Pancreas (tissue), 10 donors: ENCODE measurements at regions not wholly inside any gene's neighbourhood (a gene's known extent, or its start where the extent isn't known, plus 50 kb on each side); places are given as distances from the start of the nearest gene placed in this dataset.

ENCODE experiments used
- ATAC-seq, 4 donors: fragments of 200-7000 bp; cut with Tn5 transposase; one replicate each; pipeline versions ENCODE4 v1.8.0 to v1.9.1; 2020; ENCODE audit warnings: mild to moderate bottlenecking in 4 of 4, moderate library complexity in 4 of 4
- DNase-seq, 6 donors: peaks; one replicate each; pipeline ENCODE4 v3.0.0-alpha.2; 2020
- FAIRE-seq: peaks from 2 replicates; lab custom pipeline; 2012; peaks lifted over from hg19 to GRCh38; lab: Jason Lieb, UNC
- H3K27ac ChIP-seq, 4 donors: fragments of 200-600 bp; sonication (generic); 1 replicate in 3 of 4; 2 replicates in 1 of 4; pipeline versions ENCODE4 v1.5.0 to v1.8.0; 2020
- H3K27me3 ChIP-seq, 4 donors: fragments of 200-600 bp; one replicate each; pipeline ENCODE4 v1.8.0; 2021
- H3K36me3 ChIP-seq, 3 donors: fragments of 200-600 bp; sonication (generic) in 1 of 3; one replicate each; pipeline versions ENCODE4 v1.5.0 to v1.8.0; 2020 to 2021
- H3K4me1 ChIP-seq, 3 donors: fragments of 200-600 bp; one replicate each; pipeline ENCODE4 v1.8.0; 2021
- H3K4me3 ChIP-seq, 4 donors: fragments of 200-600 bp; sonication (generic) in 2 of 4; one replicate each; pipeline versions ENCODE4 v1.5.0 to v1.8.0; 2020 to 2021
- H3K9me3 ChIP-seq, 4 donors: fragments of 200-600 bp; one replicate each; pipeline ENCODE4 v1.8.0; 2021
- WGBS, 2 donors: extraction: QIAGEN DNeasy Blood & Tissue Kit; methylation state at CpG; one replicate each; pipeline ENCODE4 v1.1.7; 2013; 5-methylcytosine and 5-hydroxymethylcytosine counted together
- intact Hi-C, 3 donors: fragments of 100-400 bp; cut with DNase I; formaldehyde crosslinking; loops; one replicate each; pipeline versions ENCODE4 v1.11.1 to v1.14.2; 2022
- TF ChIP-seq, protein P1 (sequence below), 4 donors: fragments of 200-600 bp; sonication (generic) in 3 of 4; IDR thresholded peaks; one replicate each; pipeline versions ENCODE4 v1.5.0 to v1.8.0; 2021; ENCODE audit warnings: antibody characterized with exemption in 4 of 4
- donor health status: healthy with polysubstance abuse.
- donor health status: DM: no; HTN: no; CAD: no; lungs with moderate emphysema.
- donor health status: DM: no; HTN: no; CAD: no.
- donor health status: control.
- donor health status: control.
- donor health status: Bipolar disorder and iron deficiency.
- donor health status: DM: yes; HTN: yes; CAD: no.
- donor health status: DM: no; HTN: no; CAD: no.
- donor health status: DM: no; HTN: no; CAD: no.
- donor health status: DM: yes; HTN: yes; CAD: no.

DNA sequence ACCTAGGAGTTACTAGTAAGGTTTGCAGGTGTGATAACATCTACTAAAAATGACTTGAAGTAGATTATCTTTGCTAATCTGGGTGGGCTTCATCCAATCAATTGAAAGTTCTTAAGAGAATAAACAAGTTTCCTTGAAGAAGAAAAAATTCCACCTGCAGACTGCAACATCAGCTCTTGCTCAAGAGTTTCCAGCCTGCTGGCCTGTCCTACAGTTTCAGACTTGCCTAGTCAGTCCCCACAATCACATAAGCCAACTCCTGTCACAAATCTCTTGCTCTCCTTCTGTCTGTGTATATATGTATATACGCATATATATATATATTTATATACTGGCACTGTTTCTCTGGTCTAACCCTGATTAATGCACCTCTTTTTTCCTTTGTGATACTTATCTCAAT is 67.3 kb upstream of the ITM2B start:
- FAIRE-seq = no peak
- Histone ChIP-seq H3K9me3 (no peaks in the 10 kb centered on the region), H3K27ac (no peak overlapping the region), H3K4me1 (peaks cover 0 to 5% (median 0%) of the 10 kb centered on the region in 3 donors), H3K27me3 (no peaks in the 10 kb centered on the region), H3K36me3 (no peaks in the 10 kb centered on the region), H3K4me3 (no peak overlapping the region)
- intact Hi-C loops = no loop called here
- TF ChIP-seq, protein P1, sequence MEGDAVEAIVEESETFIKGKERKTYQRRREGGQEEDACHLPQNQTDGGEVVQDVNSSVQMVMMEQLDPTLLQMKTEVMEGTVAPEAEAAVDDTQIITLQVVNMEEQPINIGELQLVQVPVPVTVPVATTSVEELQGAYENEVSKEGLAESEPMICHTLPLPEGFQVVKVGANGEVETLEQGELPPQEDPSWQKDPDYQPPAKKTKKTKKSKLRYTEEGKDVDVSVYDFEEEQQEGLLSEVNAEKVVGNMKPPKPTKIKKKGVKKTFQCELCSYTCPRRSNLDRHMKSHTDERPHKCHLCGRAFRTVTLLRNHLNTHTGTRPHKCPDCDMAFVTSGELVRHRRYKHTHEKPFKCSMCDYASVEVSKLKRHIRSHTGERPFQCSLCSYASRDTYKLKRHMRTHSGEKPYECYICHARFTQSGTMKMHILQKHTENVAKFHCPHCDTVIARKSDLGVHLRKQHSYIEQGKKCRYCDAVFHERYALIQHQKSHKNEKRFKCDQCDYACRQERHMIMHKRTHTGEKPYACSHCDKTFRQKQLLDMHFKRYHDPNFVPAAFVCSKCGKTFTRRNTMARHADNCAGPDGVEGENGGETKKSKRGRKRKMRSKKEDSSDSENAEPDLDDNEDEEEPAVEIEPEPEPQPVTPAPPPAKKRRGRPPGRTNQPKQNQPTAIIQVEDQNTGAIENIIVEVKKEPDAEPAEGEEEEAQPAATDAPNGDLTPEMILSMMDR (IDR thresholded peaks at IDR 0.05) = no peak
- no peak for DNase-seq
- no peak for ATAC-seq
- 92 to 97% methylated on average over 1 of the region's 1 CpG for WGBS, 2 donors

DNA sequence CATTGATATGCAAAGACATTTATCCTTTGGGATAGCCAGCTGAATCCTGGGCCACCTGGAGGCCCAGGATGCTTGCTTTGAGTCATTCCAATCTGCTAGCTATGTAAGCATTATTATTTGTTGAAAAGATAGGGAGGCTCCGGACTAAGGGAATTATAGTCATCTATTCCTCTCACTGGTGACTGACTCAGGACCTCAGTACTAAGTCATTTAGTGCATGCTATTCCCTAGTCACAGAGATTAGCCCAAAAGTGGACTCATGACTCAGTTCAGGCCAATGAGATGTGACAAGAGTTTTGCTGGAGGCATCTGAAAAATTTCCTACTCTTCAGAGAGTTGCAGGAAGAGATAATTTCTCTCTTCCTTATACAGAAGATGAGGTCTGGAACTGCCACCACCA is 67.9 kb upstream of the ITM2B start:
- 49 to 69% methylated on average over 1 of the region's 1 CpG for WGBS, 2 donors
- FAIRE-seq = no peak
- intact Hi-C loops = no loop called here

DNA sequence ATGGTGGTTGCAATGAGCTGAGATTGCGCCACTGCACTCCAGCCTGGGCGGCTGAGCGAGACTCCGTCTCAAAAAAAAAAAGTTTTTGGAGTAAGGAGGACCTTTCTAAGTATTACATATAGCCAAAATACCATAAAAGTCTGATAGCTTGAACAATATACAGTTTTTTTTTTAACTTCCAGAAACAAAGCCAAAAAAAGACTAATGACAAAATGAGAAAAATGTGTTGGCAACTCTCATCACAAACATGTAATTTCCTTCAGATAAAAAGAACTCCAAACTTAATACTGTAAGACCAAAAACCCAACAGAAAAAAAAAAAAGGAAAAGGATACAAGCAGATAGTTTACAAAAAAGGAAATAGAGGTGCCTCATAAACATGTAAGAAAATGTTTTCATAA is 68.2 kb upstream of the MED4 start:
- H3K36me3 ChIP-seq = no peaks in the 10 kb centered on the region
- TF ChIP-seq, protein P1 (IDR thresholded peaks at IDR 0.05) = no peak
- peak overlapping the region in 1 of 4 donors; percentile 50 for H3K27ac ChIP-seq
- H3K9me3 ChIP-seq = no peaks in the 10 kb centered on the region
- ATAC-seq = no peak
- H3K27me3 ChIP-seq = no peaks in the 10 kb centered on the region
- no peak for FAIRE-seq
- H3K4me3 ChIP-seq = no peak overlapping the region
- peaks cover 0 to 8% (median 0%) of the 10 kb centered on the region in 3 donors for H3K4me1 ChIP-seq
- DNase-seq = no peak
- intact Hi-C loops = no loop called here
- WGBS, 2 donors = 86 to 92% methylated on average over 4 of the region's 4 CpGs

More for the DNA sequence above, 67.9 kb upstream of the ITM2B start:
- no peak overlapping the region for H3K27ac ChIP-seq
- H3K4me3 ChIP-seq = no peak overlapping the region
- ATAC-seq (no peak), DNase-seq (no peak)
- H3K27me3 ChIP-seq = no peaks in the 10 kb centered on the region
- H3K4me1 ChIP-seq = peaks cover 0 to 5% (median 0%) of the 10 kb centered on the region in 3 donors
- TF ChIP-seq, protein P1 (IDR thresholded peaks at IDR 0.05) = no peak
- H3K9me3 ChIP-seq = no peaks in the 10 kb centered on the region
- H3K36me3 ChIP-seq = no peaks in the 10 kb centered on the region

DNA sequence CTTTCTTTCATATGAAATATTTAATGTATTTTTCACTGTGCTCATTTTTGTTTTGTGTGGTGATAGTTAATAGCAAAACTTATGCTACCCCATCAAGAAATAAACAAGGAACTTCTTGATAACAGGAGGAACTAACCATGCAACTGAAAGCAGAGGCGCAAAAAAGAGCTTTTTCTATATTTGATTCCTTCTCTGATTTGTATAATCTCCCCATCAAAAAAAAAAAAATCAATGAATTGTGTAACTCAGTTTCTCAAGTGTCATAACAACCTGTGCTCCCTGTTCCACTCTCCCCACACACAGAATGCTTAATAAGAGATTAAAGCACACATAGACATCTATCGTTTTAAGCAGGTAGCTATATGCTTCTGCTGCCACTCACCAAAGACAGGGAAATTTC is 67.3 kb upstream of the MED4 start:
- Histone ChIP-seq H3K9me3 (no peaks in the 10 kb centered on the region), H3K4me1 (peaks cover 0 to 11% (median 0%) of the 10 kb centered on the region in 3 donors), H3K36me3 (no peaks in the 10 kb centered on the region), H3K27me3 (no peaks in the 10 kb centered on the region), H3K4me3 (no peak overlapping the region), H3K27ac (peak overlapping the region in 2 of 4 donors; percentile 50 to 55)
- WGBS, 2 donors = 78 to 91% methylated on average over 2 of the region's 2 CpGs
- peak in 1 of 4 donors; percentile 7 for ATAC-seq
- FAIRE-seq = no peak
- intact Hi-C loops = no loop called here
- DNase-seq = no peak
- TF ChIP-seq, protein P1 (IDR thresholded peaks at IDR 0.05) = no peak

DNA sequence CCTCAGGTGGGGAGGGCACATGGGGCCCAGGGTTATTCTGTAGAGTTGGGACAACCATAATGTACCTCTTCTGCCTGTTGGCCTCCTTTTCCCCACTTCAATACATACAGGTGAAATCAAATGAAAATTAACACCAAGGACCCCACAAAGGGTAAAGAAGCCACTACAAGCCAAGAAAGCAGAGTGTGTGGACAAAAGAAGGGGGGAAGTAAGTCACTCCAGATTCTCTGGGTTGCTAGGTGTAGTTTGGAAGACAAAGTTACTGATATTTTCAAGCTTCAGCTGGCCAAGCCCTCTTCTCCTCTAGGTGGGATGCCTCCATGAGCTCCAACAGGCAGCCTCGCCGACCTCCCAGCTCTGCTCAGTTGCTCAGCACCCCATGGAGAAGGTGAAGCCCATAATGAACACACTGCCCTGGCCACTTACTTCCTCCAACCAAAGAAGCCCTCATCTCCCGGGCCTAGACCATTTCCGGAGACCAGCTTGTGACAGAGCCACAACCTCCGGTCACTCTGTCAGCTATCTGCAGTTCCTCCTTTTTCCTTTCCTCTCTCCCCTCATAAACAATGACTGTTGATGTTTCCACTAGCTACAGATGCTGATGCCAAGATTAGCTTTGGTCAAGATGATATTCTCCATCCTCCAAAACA is 66.8 kb upstream of the MED4 start:
- Histone ChIP-seq H3K4me3 (no peak overlapping the region), H3K9me3 (no peaks in the 10 kb centered on the region), H3K36me3 (no peaks in the 10 kb centered on the region), H3K27me3 (no peaks in the 10 kb centered on the region), H3K27ac (peak overlapping the region in 2 of 4 donors; percentile 47 to 50), H3K4me1 (peaks cover 0 to 11% (median 0%) of the 10 kb centered on the region in 3 donors)
- TF ChIP-seq, protein P1 (IDR thresholded peaks at IDR 0.05) = no peak
- peak in 3 of 4 donors; percentile 49 to 70 (median 65) for ATAC-seq
- no peak for FAIRE-seq
- DNase-seq = peak in 1 of 6 donors; percentile 61
- 79 to 81% methylated on average over 5 of the region's 5 CpGs for WGBS, 2 donors
- intact Hi-C loops = no loop called here
